Naive thymus-derived CD8-positive, alpha-beta T cell (primary cell): ENCODE measurements at regions not wholly inside any gene's neighbourhood (a gene's known extent, or its start where the extent isn't known, plus 50 kb on each side); places are given as distances from the start of the nearest gene placed in this dataset.

Experiments
- ATAC-seq, 2 donors: fragments of 150-1000 bp; cut with Tn5 transposase in 1 of 2; sonication (Bioruptor Pico), chemical (Tn5 transposase) in 1 of 2; 1 replicate in 1 of 2; 2 replicates in 1 of 2; pipeline ENCODE4 v1.10.0; 2021; ENCODE audit warnings: mild to moderate bottlenecking in 2 of 2, moderate library complexity in 2 of 2
- POLR2A ChIA-PET: fragments of 350-600 bp; sonication (Branson Sonifier 250); formaldehyde crosslinking; loops from one replicate; lab custom pipeline; 2021; ENCODE audit warnings: antibody characterized with exemption; lab: Charles Lee
- DNase-seq, 10 donors: peaks; one replicate each; pipeline versions ENCODE4 v3.0.0 to v3.0.0-alpha.2; 2020 to 2022
- H3K27ac Mint-ChIP-seq, 10 donors: one replicate each; pipeline ENCODE4 v1.8.0; 2020 to 2022; ENCODE audit warnings: mild to moderate bottlenecking in 10 of 10, mixed read lengths in 10 of 10, moderate library complexity in 4 of 10, inconsistent platforms in 1 of 10
- H3K27me3 Mint-ChIP-seq, 5 donors: one replicate each; pipeline ENCODE4 v1.8.0; 2021 to 2022; ENCODE audit warnings: mixed read lengths in 5 of 5
- H3K36me3 Mint-ChIP-seq, 3 donors: one replicate each; pipeline ENCODE4 v1.8.0; 2020 to 2022; ENCODE audit warnings: mixed read lengths in 3 of 3, mild to moderate bottlenecking in 2 of 3, inconsistent platforms in 1 of 3
- H3K4me1 Mint-ChIP-seq, 4 donors: one replicate each; pipeline ENCODE4 v1.8.0; 2021 to 2022; ENCODE audit warnings: mixed read lengths in 4 of 4
- H3K4me3 Mint-ChIP-seq, 10 donors: one replicate each; pipeline ENCODE4 v1.8.0; 2020 to 2022; ENCODE audit warnings: mild to moderate bottlenecking in 10 of 10, mixed read lengths in 10 of 10, moderate library complexity in 6 of 10, inconsistent platforms in 1 of 10
- H3K9me3 Mint-ChIP-seq, 9 donors: one replicate each; pipeline ENCODE4 v1.8.0; 2020 to 2022; ENCODE audit warnings: mixed read lengths in 9 of 9, mild to moderate bottlenecking in 3 of 9, inconsistent platforms in 1 of 9, moderate library complexity in 1 of 9

DNA sequence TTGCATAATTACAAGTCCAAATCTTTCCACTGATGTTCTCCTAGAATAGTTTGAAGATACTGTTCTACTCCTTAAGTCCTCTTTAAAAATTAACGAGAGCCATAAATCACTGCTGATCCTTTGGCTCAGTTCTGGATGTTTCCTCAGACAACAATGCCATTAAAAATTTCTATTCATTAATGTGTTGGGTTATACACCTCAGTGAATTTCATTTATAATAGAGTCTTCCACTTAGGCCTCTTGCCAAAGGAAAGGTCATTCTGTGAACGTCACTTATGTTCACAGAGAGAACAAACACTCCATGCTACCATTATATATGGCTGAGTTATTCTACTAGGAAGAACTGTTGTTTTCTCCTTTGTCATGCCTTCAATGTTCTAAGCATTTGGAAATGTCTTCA is 1472.3 kb upstream of the CELF4 start:
- POLR2A ChIA-PET, result no interaction called here
- H3K4me3 Mint-ChIP-seq, result no peak overlapping the region
- no peak for ATAC-seq
- H3K9me3 Mint-ChIP-seq, result peaks cover 0 to 15% (median 0%) of the 10 kb centered on the region in 9 donors
- H3K27ac Mint-ChIP-seq, result no peak overlapping the region
- H3K36me3 Mint-ChIP-seq, result no peaks in the 10 kb centered on the region
- H3K27me3 Mint-ChIP-seq, result no peaks in the 10 kb centered on the region
- DNase-seq, result no peak
- H3K4me1 Mint-ChIP-seq, result no peaks in the 10 kb centered on the region

DNA sequence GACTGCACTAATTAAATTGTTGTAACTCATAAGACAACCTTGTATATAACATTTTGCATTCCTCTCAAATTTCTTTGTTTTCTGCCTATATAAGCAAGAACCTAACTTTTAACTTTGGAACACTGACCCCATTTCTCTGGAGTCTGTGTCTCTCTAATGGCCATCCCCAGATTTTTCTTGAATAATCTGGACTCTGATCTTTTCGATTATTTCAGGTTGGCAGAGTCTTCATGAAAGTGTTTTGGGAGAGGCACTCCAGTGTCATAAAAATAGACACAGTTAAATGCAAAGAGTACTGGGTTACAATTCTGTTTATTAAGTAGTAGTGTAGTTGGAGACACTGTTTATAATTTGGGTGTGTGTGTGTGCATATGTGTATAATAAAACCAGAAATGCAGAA is 1467.7 kb upstream of the CELF4 start:
- H3K9me3 Mint-ChIP-seq, result peaks cover 0 to 15% (median 0%) of the 10 kb centered on the region in 9 donors
- no peaks in the 10 kb centered on the region for H3K27me3 Mint-ChIP-seq
- POLR2A ChIA-PET, result no interaction called here
- DNase-seq (no peak), ATAC-seq (no peak)
- H3K27ac Mint-ChIP-seq, result no peak overlapping the region
- H3K36me3 Mint-ChIP-seq, result no peaks in the 10 kb centered on the region
- H3K4me1 Mint-ChIP-seq, result no peaks in the 10 kb centered on the region
- no peak overlapping the region for H3K4me3 Mint-ChIP-seq

DNA sequence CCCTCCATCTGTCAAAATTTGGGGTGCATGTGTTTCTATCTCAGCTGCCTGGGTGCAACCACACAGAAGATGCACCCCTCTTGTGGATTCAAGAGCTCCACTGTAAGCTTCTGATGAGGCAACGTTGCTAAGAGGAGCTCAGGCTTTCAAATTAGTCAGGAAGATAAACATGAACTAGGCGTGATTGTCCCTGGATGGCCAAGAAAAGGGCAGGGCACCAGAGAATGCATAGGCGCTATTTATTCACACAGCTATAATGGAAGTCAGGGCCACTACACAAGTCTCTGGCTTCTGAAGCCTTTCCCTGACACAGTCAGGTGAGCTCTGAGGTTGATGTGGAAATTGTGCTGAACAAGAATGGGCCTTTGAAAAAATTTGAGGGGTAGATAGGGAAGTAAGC is 1466.0 kb upstream of the CELF4 start:
- H3K27ac Mint-ChIP-seq, result no peak overlapping the region
- ATAC-seq (no peak), DNase-seq (no peak)
- H3K36me3 Mint-ChIP-seq, result no peaks in the 10 kb centered on the region
- no peak overlapping the region for H3K4me3 Mint-ChIP-seq
- POLR2A ChIA-PET, result no interaction called here
- no peaks in the 10 kb centered on the region for H3K4me1 Mint-ChIP-seq
- no peaks in the 10 kb centered on the region for H3K27me3 Mint-ChIP-seq
- H3K9me3 Mint-ChIP-seq, result peaks cover 0 to 12% (median 0%) of the 10 kb centered on the region in 9 donors

DNA sequence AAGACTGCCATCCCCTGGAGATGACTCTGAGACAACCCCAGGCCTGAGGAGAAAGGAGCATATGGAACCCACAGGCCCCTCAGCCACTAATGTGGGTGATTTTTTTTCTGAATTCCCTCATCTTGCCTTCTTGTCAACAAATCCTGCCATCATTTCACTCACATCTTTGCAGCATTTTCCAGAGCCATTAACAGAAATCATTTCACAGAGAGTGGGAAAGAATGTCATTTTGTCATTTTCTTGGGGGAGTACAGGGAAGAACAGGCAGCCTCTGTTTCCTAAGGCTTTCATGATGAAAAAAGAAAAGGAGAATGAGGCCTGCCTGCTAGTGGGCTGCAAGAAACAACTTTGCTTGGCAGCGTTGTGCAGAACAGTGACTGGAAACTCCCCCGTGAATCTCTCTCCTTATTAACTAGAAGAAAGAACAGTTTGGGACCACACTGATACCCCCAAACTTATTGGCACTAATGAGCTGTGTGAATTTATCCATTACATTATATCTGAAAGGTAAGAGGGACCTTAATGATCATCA is 1464.6 kb upstream of the CELF4 start:
- POLR2A ChIA-PET, result no interaction called here
- Mint-ChIP-seq H3K36me3 (no peaks in the 10 kb centered on the region), H3K27me3 (no peaks in the 10 kb centered on the region), H3K27ac (no peak overlapping the region), H3K4me3 (no peak overlapping the region), H3K9me3 (peaks cover 0 to 11% (median 0%) of the 10 kb centered on the region in 9 donors), H3K4me1 (no peaks in the 10 kb centered on the region)
- DNase-seq (no peak), ATAC-seq (no peak)

DNA sequence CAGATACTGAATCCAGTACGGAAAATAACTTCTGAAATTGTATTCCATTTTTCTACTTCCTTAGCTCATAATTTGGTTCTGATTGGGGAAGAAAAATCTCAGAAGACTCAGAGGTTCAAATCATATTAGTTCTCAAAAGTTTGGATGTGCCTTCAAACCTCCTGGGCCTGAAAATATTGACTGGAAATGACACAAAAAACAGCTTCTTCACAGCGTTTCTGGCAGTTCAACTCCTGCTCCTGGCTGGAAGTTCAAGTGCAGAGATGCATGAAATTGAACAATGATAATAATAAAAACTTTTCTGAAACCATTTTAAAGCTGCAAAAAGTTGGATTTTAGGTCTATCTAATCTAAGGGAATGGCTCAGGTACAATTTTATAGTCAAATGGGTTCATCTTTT is 1459.9 kb upstream of the CELF4 start:
- DNase-seq (no peak), ATAC-seq (no peak)
- H3K27me3 Mint-ChIP-seq, result no peaks in the 10 kb centered on the region
- POLR2A ChIA-PET, result no interaction called here
- H3K36me3 Mint-ChIP-seq, result no peaks in the 10 kb centered on the region
- no peak overlapping the region for H3K4me3 Mint-ChIP-seq
- no peak overlapping the region for H3K27ac Mint-ChIP-seq
- peaks cover 0 to 3% (median 0%) of the 10 kb centered on the region in 9 donors for H3K9me3 Mint-ChIP-seq
- H3K4me1 Mint-ChIP-seq, result no peaks in the 10 kb centered on the region

DNA sequence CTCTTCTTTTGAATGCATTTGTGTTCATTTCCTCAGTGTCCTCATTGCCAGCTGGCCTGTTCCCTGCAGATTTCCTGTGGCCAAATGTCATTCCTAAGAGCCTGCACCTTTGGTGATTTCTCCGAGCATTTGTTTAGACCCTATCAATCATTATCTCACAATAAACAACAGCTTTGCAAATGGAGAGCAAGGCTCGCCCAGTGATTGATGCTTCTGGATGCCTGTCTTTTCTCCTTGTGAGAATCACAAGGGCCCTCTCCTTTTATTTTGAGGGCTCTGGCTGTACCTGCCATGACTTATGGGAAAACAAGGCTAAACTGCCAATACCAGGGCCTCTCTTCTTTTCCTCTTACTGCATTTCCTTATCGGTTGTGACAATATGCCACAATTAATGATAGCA is 1454.4 kb upstream of the CELF4 start:
- no peaks in the 10 kb centered on the region for H3K4me1 Mint-ChIP-seq
- H3K27ac Mint-ChIP-seq, result no peak overlapping the region
- POLR2A ChIA-PET, result no interaction called here
- ATAC-seq (no peak), DNase-seq (no peak)
- H3K27me3 Mint-ChIP-seq, result no peaks in the 10 kb centered on the region
- no peak overlapping the region for H3K4me3 Mint-ChIP-seq
- H3K9me3 Mint-ChIP-seq, result peaks cover 0 to 19% (median 4%) of the 10 kb centered on the region in 9 donors
- H3K36me3 Mint-ChIP-seq, result no peaks in the 10 kb centered on the region

DNA sequence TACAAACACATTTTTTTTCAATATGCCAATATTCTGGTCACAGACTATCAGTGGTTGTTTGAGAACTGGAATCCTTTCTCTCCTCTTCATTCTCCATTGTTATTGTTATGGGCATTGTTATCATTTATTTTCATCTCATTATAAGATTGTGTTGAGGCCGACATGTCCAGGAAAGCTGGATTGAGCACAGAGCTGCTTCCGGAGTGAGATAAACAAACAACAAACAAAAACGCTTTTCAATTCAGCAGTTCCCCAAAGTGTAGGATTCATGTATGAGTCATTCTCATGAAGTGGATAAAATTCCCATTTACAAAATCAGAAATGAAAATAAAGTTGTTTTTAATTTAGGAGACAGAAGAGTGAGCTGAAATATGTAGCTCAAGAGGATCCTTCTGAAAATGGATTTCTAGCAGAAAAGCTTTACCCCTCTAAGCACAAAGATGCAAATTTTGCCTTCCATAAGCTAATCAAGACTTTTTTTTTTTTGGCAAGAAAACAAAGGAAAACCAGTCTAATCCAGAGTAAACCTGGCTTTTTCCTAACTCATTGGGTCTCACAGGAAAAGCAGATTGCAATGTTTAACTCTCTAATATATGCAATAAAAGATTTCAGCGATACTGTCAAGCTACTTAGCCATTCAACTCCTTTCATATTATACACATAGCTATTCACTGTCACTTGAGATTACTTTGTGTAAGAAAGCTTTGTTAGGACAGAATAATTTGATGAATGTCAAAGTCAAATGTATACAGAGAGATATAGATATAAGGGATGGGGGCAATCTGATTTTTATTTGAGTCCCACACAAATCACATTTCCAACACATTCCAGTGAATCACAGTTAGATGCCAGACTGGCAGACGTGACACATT is 1441.7 kb upstream of the CELF4 start:
- Mint-ChIP-seq H3K27me3 (no peaks in the 10 kb centered on the region), H3K4me3 (no peak overlapping the region)
- POLR2A ChIA-PET, result no interaction called here

DNA sequence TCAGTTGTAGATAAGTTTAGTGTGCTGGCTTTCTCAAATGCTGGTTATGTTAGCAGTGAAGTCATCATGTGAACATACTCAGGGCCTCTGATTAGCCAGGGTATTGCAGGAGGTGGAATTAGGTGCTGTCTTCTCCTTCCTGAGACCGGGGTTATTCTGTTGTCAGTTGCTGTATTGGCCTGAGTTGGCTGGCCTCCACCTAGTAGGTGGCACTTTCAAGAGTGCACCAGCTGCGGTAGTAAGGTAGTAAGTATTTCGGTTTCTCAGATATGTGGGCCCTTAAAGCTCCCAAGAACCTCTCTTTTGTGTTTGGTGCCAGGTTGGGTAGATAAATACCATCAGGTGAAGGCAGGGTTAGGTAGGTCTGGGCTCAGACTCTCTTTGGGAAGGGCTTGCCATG is 1430.5 kb upstream of the CELF4 start:
- H3K27ac Mint-ChIP-seq, result no peak overlapping the region
- ATAC-seq, result no peak
- no peaks in the 10 kb centered on the region for H3K27me3 Mint-ChIP-seq
- POLR2A ChIA-PET, result no interaction called here
- no peak overlapping the region for H3K4me3 Mint-ChIP-seq
- no peak for DNase-seq
- H3K4me1 Mint-ChIP-seq, result no peaks in the 10 kb centered on the region
- no peaks in the 10 kb centered on the region for H3K36me3 Mint-ChIP-seq
- peaks cover 0 to 16% (median 0%) of the 10 kb centered on the region in 9 donors for H3K9me3 Mint-ChIP-seq

More for the DNA sequence above, 1441.7 kb upstream of the CELF4 start:
- DNase-seq, result no peak
- Mint-ChIP-seq H3K4me1 (no peaks in the 10 kb centered on the region), H3K27ac (no peak overlapping the region), H3K36me3 (no peaks in the 10 kb centered on the region), H3K9me3 (peaks cover 0 to 13% (median 0%) of the 10 kb centered on the region in 9 donors)
- ATAC-seq, result no peak

DNA sequence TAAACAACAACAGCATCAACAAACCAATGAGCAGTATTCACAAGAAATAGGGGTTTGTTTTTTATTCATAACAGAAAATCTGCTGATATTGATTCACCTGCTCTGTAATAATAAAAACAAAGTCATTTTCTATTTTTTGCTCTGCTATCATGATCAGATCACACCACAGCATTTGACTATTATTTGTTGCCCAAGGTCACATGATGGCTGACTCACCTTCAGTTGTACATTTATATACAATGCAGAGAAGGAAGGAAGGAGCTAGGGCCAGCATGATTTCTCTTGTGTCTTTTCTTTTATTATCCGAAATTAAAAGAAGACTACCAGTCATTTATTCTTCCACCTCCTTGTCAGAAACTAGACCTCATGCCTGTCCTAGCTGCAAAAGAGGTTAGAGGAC is 1427.7 kb upstream of the CELF4 start:
- no peak overlapping the region for H3K27ac Mint-ChIP-seq
- no peak for ATAC-seq
- peaks cover 0 to 18% (median 1%) of the 10 kb centered on the region in 9 donors for H3K9me3 Mint-ChIP-seq
- H3K27me3 Mint-ChIP-seq, result no peaks in the 10 kb centered on the region
- H3K36me3 Mint-ChIP-seq, result no peaks in the 10 kb centered on the region
- DNase-seq, result no peak
- POLR2A ChIA-PET, result no interaction called here
- H3K4me3 Mint-ChIP-seq, result no peak overlapping the region
- no peaks in the 10 kb centered on the region for H3K4me1 Mint-ChIP-seq

DNA sequence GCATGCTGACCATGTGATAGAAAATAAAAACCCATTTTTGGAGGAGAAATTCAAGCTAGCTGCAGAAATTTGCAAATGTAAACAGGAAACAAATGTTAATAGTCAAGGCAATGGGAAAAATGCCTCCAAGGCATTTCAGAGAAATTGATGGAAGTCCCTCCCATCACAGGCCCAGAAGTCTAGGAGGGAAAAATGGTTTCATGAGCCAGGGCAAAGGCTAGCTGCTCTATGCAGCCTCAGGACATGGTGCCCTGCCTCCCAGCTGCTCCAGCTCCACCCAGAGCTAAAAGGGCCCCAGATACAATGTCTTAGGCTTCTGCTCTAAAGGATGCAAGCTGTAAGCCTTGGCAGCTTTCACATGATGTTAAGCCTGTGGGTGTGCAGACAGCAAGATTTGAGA is 1419.4 kb upstream of the CELF4 start:
- H3K4me1 Mint-ChIP-seq, result no peaks in the 10 kb centered on the region
- DNase-seq, result no peak
- POLR2A ChIA-PET, result no interaction called here
- ATAC-seq, result no peak
- H3K9me3 Mint-ChIP-seq, result peaks cover 0 to 13% (median 0%) of the 10 kb centered on the region in 9 donors
- no peaks in the 10 kb centered on the region for H3K36me3 Mint-ChIP-seq
- H3K4me3 Mint-ChIP-seq, result no peak overlapping the region
- no peaks in the 10 kb centered on the region for H3K27me3 Mint-ChIP-seq
- H3K27ac Mint-ChIP-seq, result no peak overlapping the region

DNA sequence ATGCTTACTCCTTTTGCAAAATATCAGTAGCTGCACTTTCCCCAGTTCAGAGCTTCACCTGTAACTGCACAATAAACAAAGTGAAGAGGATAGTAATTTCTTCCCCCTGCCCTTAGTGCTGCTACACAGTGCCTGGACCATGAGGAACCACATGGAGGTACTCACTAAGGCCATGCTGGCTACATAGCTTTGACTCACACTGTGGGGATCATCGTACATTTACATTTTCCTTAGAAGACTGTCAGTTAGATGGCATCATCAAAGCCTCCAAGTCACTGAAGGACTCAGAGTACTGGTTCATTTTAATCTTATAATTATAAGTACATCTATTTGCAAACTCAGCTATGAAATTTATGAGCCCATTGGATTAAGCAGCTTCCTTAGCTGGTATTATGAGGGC is 1416.5 kb upstream of the CELF4 start:
- DNase-seq, result no peak
- no peak overlapping the region for H3K4me3 Mint-ChIP-seq
- H3K4me1 Mint-ChIP-seq, result no peaks in the 10 kb centered on the region
- POLR2A ChIA-PET, result no interaction called here
- H3K27me3 Mint-ChIP-seq, result no peaks in the 10 kb centered on the region
- no peaks in the 10 kb centered on the region for H3K36me3 Mint-ChIP-seq
- no peak overlapping the region for H3K27ac Mint-ChIP-seq
- H3K9me3 Mint-ChIP-seq, result peaks cover 0 to 13% (median 0%) of the 10 kb centered on the region in 9 donors
- ATAC-seq, result no peak

DNA sequence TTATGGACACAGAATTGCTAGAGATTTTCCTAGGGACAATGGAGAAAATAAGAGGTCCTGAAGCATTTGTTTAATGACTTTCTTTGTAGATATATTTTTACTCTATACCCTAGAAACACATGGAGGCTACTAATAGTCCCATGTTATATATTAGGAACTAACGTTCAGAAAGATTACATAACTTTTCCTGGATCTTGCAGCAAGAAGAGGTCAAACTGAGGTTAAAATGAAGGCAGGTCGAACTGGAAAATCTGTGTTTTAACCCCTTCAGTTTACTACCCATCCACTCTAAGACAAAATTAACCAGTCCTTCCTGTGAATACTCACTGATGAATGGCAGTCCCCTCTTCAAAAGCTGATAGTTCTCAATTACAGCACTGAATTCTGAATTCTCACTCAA is 1415.8 kb upstream of the CELF4 start:
- no peak for ATAC-seq
- H3K27me3 Mint-ChIP-seq, result no peaks in the 10 kb centered on the region
- no peaks in the 10 kb centered on the region for H3K36me3 Mint-ChIP-seq
- no peak overlapping the region for H3K4me3 Mint-ChIP-seq
- no peak overlapping the region for H3K27ac Mint-ChIP-seq
- peaks cover 0 to 13% (median 0%) of the 10 kb centered on the region in 9 donors for H3K9me3 Mint-ChIP-seq
- POLR2A ChIA-PET, result no interaction called here
- no peaks in the 10 kb centered on the region for H3K4me1 Mint-ChIP-seq
- no peak for DNase-seq

DNA sequence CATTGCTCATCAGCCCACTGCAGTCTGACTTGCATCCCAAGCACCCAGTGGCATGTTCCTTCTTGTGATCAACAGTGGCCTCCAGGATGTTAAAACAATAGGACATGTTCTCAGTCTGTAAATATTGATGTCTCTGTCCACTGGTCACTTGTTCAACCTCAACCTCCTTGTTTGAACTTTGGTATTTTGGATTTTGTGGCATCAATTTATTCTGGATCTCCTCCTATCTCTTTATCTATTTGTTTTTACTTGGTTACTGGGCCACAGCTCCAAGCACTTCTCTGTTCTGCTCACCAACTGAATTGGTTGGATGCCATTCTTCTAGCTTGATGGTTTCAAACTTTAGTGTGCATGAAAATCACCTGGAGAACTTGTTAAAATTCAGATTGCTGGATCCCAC is 1414.8 kb upstream of the CELF4 start:
- Mint-ChIP-seq H3K27me3 (peaks cover 0 to under 1% (median 0%) of the 10 kb centered on the region in 5 donors), H3K9me3 (peaks cover 0 to 14% (median 0%) of the 10 kb centered on the region in 9 donors), H3K4me1 (no peaks in the 10 kb centered on the region), H3K36me3 (no peaks in the 10 kb centered on the region), H3K4me3 (no peak overlapping the region), H3K27ac (no peak overlapping the region)
- DNase-seq (no peak), ATAC-seq (no peak)
- POLR2A ChIA-PET, result no interaction called here
